ENCODE measurements at regions not wholly inside any gene's neighbourhood (a gene's known extent, or its start where the extent isn't known, plus 50 kb on each side); places are given as distances from the start of the nearest gene placed in this dataset.
A peak's percentile ranks its signal among the peaks of the same experiment; 100 is the strongest.

- peaks cover 11% of the 10 kb centered on the region for H3K9me3 ChIP-seq (ENCODE audit: control insufficient read depth, insufficient read depth, low read length)
- H2BK5ac ChIP-seq (ENCODE audit: low read depth, low read length, poor library complexity, severe bottlenecking), result peak overlapping the region; percentile 55
- peak overlapping the region; percentile 26; the same call in 1 of the 2 replicates for H4K91ac ChIP-seq (ENCODE audit: insufficient read depth, low read depth, low read length)
- H3K18ac ChIP-seq (ENCODE audit: low read depth, low read length), result peak overlapping the region; percentile 61; the same call in 1 of the 2 replicates
- H3K27ac ChIP-seq (ENCODE audit: insufficient read depth, low read length), result no peak overlapping the region
- H3K36me3 ChIP-seq (ENCODE audit: control insufficient read depth, insufficient read depth, low read length), result no peaks in the 10 kb centered on the region
- H3K9ac ChIP-seq (ENCODE audit: low read depth, low read length), result no peak overlapping the region
- H3K14ac ChIP-seq (replicated peaks; ENCODE audit: low read depth, low read length), result 0 out of 2 replicates have a peak overlapping the region, but pooled peaks have one; percentile 55
- peak overlapping the region; percentile 72 for H3K4ac ChIP-seq (ENCODE audit: low read depth, low read length)
- H3K79me1 ChIP-seq (ENCODE audit: low read depth in 1 of 2, low read length in 2 of 2), result no peaks in the 10 kb centered on the region
- dilution Hi-C loops (cut with HindIII; ENCODE audit: low sequenced_read_pairs, unreplicated experiment) (no loop called here), intact Hi-C loops (cut with micrococcal nuclease) (no loop called here), in situ Hi-C loops (cut with MboI; ENCODE audit: low sequenced_read_pairs) (no loop called here)
- H2BK15ac ChIP-seq (ENCODE audit: low read depth, low read length), result peak overlapping the region; percentile 19; the same call in 1 of the 3 replicates
- H3K56ac ChIP-seq (ENCODE audit: extremely low read depth, insufficient read depth, low read length), result no peak overlapping the region
- H2AK9ac ChIP-seq (replicated peaks; ENCODE audit: low read depth, low read length, poor library complexity), result no peak overlapping the region
- 0 out of 2 replicates have a peak, but pooled peaks cover 2% of the 10 kb centered on the region for H3K9me1 ChIP-seq (ENCODE audit: insufficient read depth, low read length)
- ATAC-seq (ENCODE audit: low read depth), result no peak
- no peak overlapping the region for H2AK5ac ChIP-seq (ENCODE audit: low read depth, low read length)
- H3K27me3 ChIP-seq (ENCODE audit: control insufficient read depth, insufficient read depth, low read length), result no peaks in the 10 kb centered on the region
- H4K8ac ChIP-seq (ENCODE audit: low read depth in 2 of 2, low read length in 2 of 2), result no peak overlapping the region
- TF ChIP-seq BHLHE40 (IDR thresholded peaks at IDR 0.05; ENCODE audit: low read depth, low read length) (no peak), MXI1 (IDR thresholded peaks at IDR 0.05; ENCODE audit: borderline replicate concordance, low read depth, low read length) (no peak), FOS (IDR thresholded peaks at IDR 0.05; ENCODE audit: low read depth, low read length) (no peak), ELK1 (IDR thresholded peaks at IDR 0.05; ENCODE audit: borderline replicate concordance, low read depth, low read length) (no peak), SMC3 (IDR thresholded peaks at IDR 0.05; ENCODE audit: low read depth, low read length) (no peak), POLR2A (IDR thresholded peaks at IDR 0.05; ENCODE audit: low read depth, low read length) (no peak), MAFK (IDR thresholded peaks at IDR 0.05; ENCODE audit: low read depth, low read length) (no peak)
- peaks cover under 1% of the 10 kb centered on the region; the same call in 1 of the 2 replicates for H3K4me1 ChIP-seq (ENCODE audit: control insufficient read depth, insufficient read depth, low read length)
- no TSS peak for BruUV-seq (replicated peaks)
- POLR2A ChIA-PET (ENCODE audit: unreplicated experiment), result no interaction called here
- H3K4me3 ChIP-seq (ENCODE audit: insufficient read depth, low read depth, low read length), result no peak overlapping the region
- DNase-seq, result peak; percentile 40
- no peak overlapping the region for H2AFZ ChIP-seq (replicated peaks; ENCODE audit: low read length, poor library complexity)
- WGBS, 2 experiments (ENCODE audit: extremely low coverage in 2 of 2, insufficient read length in 1 of 2), result no CpG with 5 or more reads among the region's 7 CpGs
- no peak overlapping the region for H4K5ac ChIP-seq (ENCODE audit: low read depth, low read length)
- no peak overlapping the region for H3K4me2 ChIP-seq (ENCODE audit: low read depth, low read length)
- no peak overlapping the region; the same call in 1 of the 2 replicates for H3K23ac ChIP-seq (ENCODE audit: low read depth, low read length)
- peak overlapping the region; percentile 84; the same call in 1 of the 2 replicates for H2BK20ac ChIP-seq (ENCODE audit: low read depth, low read length)
- H4K20me1 ChIP-seq (ENCODE audit: insufficient read depth, low read length), result no peaks in the 10 kb centered on the region
- CTCF ChIA-PET, result no interaction called here
- H2BK120ac ChIP-seq (ENCODE audit: low read depth, low read length), result peak overlapping the region; percentile 80
Measured at GRCh38 chr13:65907666-65908525, 1322.2 kb downstream of the PCDH9 start.
